MM.1S (cell line): ENCODE measurements at regions not wholly inside any gene's neighbourhood (a gene's known extent, or its start where the extent isn't known, plus 50 kb on each side); places are given as distances from the start of the nearest gene placed in this dataset.

Experiments
- EZH2 ChIP-seq: fragments of 300-600 bp; sonication (generic); optimal IDR thresholded peaks from 2 replicates; pipeline ENCODE3; 2017; ENCODE audit warnings: low read depth, mild to moderate bottlenecking, antibody characterized with exemption, low read length, mixed read lengths
- TF ChIP-seq, protein P1 (sequence below): fragments of 300-600 bp; sonication (generic); IDR thresholded peaks from 2 replicates; pipeline ENCODE4 v1.5.1; 2016; ENCODE audit warnings: antibody characterized with exemption, low read length, mixed read lengths

- TF ChIP-seq, protein P1, sequence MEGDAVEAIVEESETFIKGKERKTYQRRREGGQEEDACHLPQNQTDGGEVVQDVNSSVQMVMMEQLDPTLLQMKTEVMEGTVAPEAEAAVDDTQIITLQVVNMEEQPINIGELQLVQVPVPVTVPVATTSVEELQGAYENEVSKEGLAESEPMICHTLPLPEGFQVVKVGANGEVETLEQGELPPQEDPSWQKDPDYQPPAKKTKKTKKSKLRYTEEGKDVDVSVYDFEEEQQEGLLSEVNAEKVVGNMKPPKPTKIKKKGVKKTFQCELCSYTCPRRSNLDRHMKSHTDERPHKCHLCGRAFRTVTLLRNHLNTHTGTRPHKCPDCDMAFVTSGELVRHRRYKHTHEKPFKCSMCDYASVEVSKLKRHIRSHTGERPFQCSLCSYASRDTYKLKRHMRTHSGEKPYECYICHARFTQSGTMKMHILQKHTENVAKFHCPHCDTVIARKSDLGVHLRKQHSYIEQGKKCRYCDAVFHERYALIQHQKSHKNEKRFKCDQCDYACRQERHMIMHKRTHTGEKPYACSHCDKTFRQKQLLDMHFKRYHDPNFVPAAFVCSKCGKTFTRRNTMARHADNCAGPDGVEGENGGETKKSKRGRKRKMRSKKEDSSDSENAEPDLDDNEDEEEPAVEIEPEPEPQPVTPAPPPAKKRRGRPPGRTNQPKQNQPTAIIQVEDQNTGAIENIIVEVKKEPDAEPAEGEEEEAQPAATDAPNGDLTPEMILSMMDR = no peak
- no peak for TF ChIP-seq EZH2
Measured at GRCh38 chrX:5632887-5633286, 595.8 kb downstream of the NLGN4X start.
